ENCODE measurements at regions not wholly inside any gene's neighbourhood (a gene's known extent, or its start where the extent isn't known, plus 50 kb on each side); places are given as distances from the start of the nearest gene placed in this dataset.

DNA sequence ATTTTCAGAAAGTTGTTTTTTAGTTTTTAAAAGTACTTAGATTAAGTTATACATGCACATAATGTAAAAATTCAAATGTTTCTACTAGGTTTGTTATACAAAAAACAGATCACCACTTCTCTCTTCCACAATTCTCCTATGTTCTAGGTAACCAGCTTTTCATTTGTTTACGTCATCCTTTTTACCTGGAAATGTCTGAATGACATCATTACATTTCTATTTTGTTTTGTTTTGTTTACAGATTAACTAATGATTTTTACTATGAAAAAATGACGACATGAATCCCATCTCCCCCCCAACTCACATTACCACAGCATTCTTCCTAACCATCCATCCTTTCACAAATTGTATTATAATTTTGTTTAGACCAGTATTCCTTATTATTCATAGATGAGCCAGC is 1709.2 kb downstream of the EFNA5 start:
- Histone ChIP-seq H3K9ac (ENCODE audit: low read depth in 1 of 2, low read length in 2 of 2) (no peak overlapping the region), H3K9me3 (ENCODE audit: control insufficient read depth in 2 of 2, low read length in 2 of 2) (no peaks in the 10 kb centered on the region), H3K4me1 (ENCODE audit: control insufficient read depth in 2 of 2, insufficient read depth in 2 of 2, low read length in 2 of 2) (no peaks in the 10 kb centered on the region), H3K36me3 (ENCODE audit: control insufficient read depth in 2 of 2, insufficient read depth in 2 of 2, low read length in 2 of 2) (no peaks in the 10 kb centered on the region), H3K27me3 (ENCODE audit: control insufficient read depth in 2 of 2, insufficient read depth in 2 of 2, low read length in 2 of 2) (no peaks in the 10 kb centered on the region), H3K4me3 (ENCODE audit: low read length in 2 of 2) (no peak overlapping the region), H3K27ac (ENCODE audit: low read depth in 2 of 2, low read length in 2 of 2) (no peak overlapping the region)

GRCh38 chr5:105956456-105957196 is 1714.1 kb downstream of the EFNA5 start:
- Histone ChIP-seq H3K27ac (ENCODE audit: low read depth in 2 of 2, low read length in 2 of 2) (no peak overlapping the region), H3K4me1 (ENCODE audit: control insufficient read depth in 2 of 2, insufficient read depth in 2 of 2, low read length in 2 of 2) (no peaks in the 10 kb centered on the region), H3K4me3 (ENCODE audit: low read length in 2 of 2) (no peak overlapping the region), H3K36me3 (ENCODE audit: control insufficient read depth in 2 of 2, insufficient read depth in 2 of 2, low read length in 2 of 2) (no peaks in the 10 kb centered on the region), H3K9ac (ENCODE audit: low read depth in 1 of 2, low read length in 2 of 2) (no peak overlapping the region), H3K27me3 (ENCODE audit: control insufficient read depth in 2 of 2, insufficient read depth in 2 of 2, low read length in 2 of 2) (no peaks in the 10 kb centered on the region), H3K9me3 (ENCODE audit: control insufficient read depth in 2 of 2, low read length in 2 of 2) (no peaks in the 10 kb centered on the region)

- Histone ChIP-seq H3K36me3 (ENCODE audit: control insufficient read depth in 2 of 2, insufficient read depth in 2 of 2, low read length in 2 of 2) (no peaks in the 10 kb centered on the region), H3K27me3 (ENCODE audit: control insufficient read depth in 2 of 2, insufficient read depth in 2 of 2, low read length in 2 of 2) (no peaks in the 10 kb centered on the region), H3K9ac (ENCODE audit: low read depth in 1 of 2, low read length in 2 of 2) (no peak overlapping the region), H3K9me3 (ENCODE audit: control insufficient read depth in 2 of 2, low read length in 2 of 2) (no peaks in the 10 kb centered on the region), H3K27ac (ENCODE audit: low read depth in 2 of 2, low read length in 2 of 2) (no peak overlapping the region), H3K4me3 (ENCODE audit: low read length in 2 of 2) (no peak overlapping the region), H3K4me1 (ENCODE audit: control insufficient read depth in 2 of 2, insufficient read depth in 2 of 2, low read length in 2 of 2) (no peaks in the 10 kb centered on the region)
Measured at GRCh38 chr5:105954341-105954740, 1716.4 kb downstream of the EFNA5 start.

- H3K27me3 ChIP-seq (ENCODE audit: control insufficient read depth in 2 of 2, insufficient read depth in 2 of 2, low read length in 2 of 2), result no peaks in the 10 kb centered on the region
- no peak overlapping the region for H3K27ac ChIP-seq (ENCODE audit: low read depth in 2 of 2, low read length in 2 of 2)
- no peak overlapping the region for H3K4me3 ChIP-seq (ENCODE audit: low read length in 2 of 2)
- no peaks in the 10 kb centered on the region for H3K4me1 ChIP-seq (ENCODE audit: control insufficient read depth in 2 of 2, insufficient read depth in 2 of 2, low read length in 2 of 2)
- H3K9ac ChIP-seq (ENCODE audit: low read depth in 1 of 2, low read length in 2 of 2), result no peak overlapping the region
- H3K36me3 ChIP-seq (ENCODE audit: control insufficient read depth in 2 of 2, insufficient read depth in 2 of 2, low read length in 2 of 2), result no peaks in the 10 kb centered on the region
- no peaks in the 10 kb centered on the region for H3K9me3 ChIP-seq (ENCODE audit: control insufficient read depth in 2 of 2, low read length in 2 of 2)
Measured at GRCh38 chr5:105953616-105954015, 1717.1 kb downstream of the EFNA5 start.

DNA sequence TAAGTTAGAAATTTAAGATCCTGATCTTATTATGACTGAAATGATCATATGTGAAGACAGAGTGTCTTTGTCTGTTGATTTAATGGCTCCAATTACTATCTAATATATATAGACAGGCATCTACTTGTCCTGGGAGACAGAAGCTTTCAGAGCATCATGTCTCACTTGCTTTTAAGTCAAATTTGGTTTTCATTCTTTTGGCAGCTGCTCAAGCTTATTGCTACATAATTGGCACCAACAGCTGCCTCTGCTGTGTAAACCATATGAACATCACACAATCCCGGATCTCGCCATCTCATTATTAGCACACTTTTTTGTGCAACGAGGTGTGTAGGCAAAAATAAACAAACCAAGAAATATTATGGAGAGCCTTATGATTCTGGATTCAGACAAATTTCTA is 1717.9 kb downstream of the EFNA5 start:
- H3K27me3 ChIP-seq (ENCODE audit: control insufficient read depth in 2 of 2, insufficient read depth in 2 of 2, low read length in 2 of 2), result no peaks in the 10 kb centered on the region
- H3K27ac ChIP-seq (ENCODE audit: low read depth in 2 of 2, low read length in 2 of 2), result no peak overlapping the region
- H3K4me1 ChIP-seq (ENCODE audit: control insufficient read depth in 2 of 2, insufficient read depth in 2 of 2, low read length in 2 of 2), result no peaks in the 10 kb centered on the region
- no peak overlapping the region for H3K9ac ChIP-seq (ENCODE audit: low read depth in 1 of 2, low read length in 2 of 2)
- H3K36me3 ChIP-seq (ENCODE audit: control insufficient read depth in 2 of 2, insufficient read depth in 2 of 2, low read length in 2 of 2), result no peaks in the 10 kb centered on the region
- H3K4me3 ChIP-seq (ENCODE audit: low read length in 2 of 2), result no peak overlapping the region
- H3K9me3 ChIP-seq (ENCODE audit: control insufficient read depth in 2 of 2, low read length in 2 of 2), result no peaks in the 10 kb centered on the region

GRCh38 chr5:105947461-105947860 is 1723.3 kb downstream of the EFNA5 start:
- no peaks in the 10 kb centered on the region for H3K4me1 ChIP-seq (ENCODE audit: control insufficient read depth in 2 of 2, insufficient read depth in 2 of 2, low read length in 2 of 2)
- H3K36me3 ChIP-seq (ENCODE audit: control insufficient read depth in 2 of 2, insufficient read depth in 2 of 2, low read length in 2 of 2), result no peaks in the 10 kb centered on the region
- H3K9ac ChIP-seq (ENCODE audit: low read depth in 1 of 2, low read length in 2 of 2), result no peak overlapping the region
- H3K27me3 ChIP-seq (ENCODE audit: control insufficient read depth in 2 of 2, insufficient read depth in 2 of 2, low read length in 2 of 2), result no peaks in the 10 kb centered on the region
- H3K4me3 ChIP-seq (ENCODE audit: low read length in 2 of 2), result no peak overlapping the region
- no peak overlapping the region for H3K27ac ChIP-seq (ENCODE audit: low read depth in 2 of 2, low read length in 2 of 2)
- H3K9me3 ChIP-seq (ENCODE audit: control insufficient read depth in 2 of 2, low read length in 2 of 2), result no peaks in the 10 kb centered on the region

DNA sequence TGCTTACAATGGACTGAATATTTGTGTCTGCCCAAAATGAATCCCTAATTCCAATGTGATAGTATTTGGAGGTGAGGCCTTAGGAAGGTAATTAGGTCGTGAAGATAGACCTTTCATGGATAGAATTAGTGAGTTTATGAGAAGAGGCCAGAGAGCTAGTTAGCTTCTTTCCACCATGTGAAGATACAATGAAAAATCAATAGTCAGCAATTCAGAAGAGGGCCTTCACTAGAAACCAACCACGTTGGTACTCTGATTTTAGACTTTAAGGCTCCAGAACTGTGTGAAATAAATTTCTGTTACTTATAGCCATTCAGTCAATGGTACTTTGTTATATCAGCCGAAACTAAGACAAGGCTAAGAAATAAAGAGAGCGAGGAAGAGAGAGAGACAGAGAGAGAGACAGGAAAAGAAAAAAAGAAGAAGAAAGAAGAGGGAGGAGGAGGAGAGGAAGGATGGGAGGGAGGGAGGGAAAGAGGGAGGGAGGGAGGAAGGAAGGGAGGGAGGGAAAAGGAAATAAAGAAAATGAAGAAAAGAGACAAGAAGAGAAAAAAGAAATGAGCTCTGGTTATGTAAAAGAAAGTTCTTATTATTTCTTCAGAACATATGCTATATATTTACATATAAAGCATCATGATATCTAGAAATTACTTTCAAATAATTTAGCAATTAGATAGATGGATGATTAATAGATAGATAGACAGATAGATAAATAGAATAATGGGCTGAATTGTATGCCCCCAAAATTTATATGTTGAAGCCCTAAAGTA is 1725.3 kb downstream of the EFNA5 start:
- no peak overlapping the region for H3K4me3 ChIP-seq (ENCODE audit: low read length in 2 of 2)
- H3K4me1 ChIP-seq (ENCODE audit: control insufficient read depth in 2 of 2, insufficient read depth in 2 of 2, low read length in 2 of 2), result no peaks in the 10 kb centered on the region
- H3K9me3 ChIP-seq (ENCODE audit: control insufficient read depth in 2 of 2, low read length in 2 of 2), result no peaks in the 10 kb centered on the region
- no peak overlapping the region for H3K27ac ChIP-seq (ENCODE audit: low read depth in 2 of 2, low read length in 2 of 2)
- no peaks in the 10 kb centered on the region for H3K27me3 ChIP-seq (ENCODE audit: control insufficient read depth in 2 of 2, insufficient read depth in 2 of 2, low read length in 2 of 2)
- H3K9ac ChIP-seq (ENCODE audit: low read depth in 1 of 2, low read length in 2 of 2), result no peak overlapping the region
- H3K36me3 ChIP-seq (ENCODE audit: control insufficient read depth in 2 of 2, insufficient read depth in 2 of 2, low read length in 2 of 2), result no peaks in the 10 kb centered on the region

- Histone ChIP-seq H3K9ac (ENCODE audit: low read depth in 1 of 2, low read length in 2 of 2) (no peak overlapping the region), H3K27me3 (ENCODE audit: control insufficient read depth in 2 of 2, insufficient read depth in 2 of 2, low read length in 2 of 2) (no peaks in the 10 kb centered on the region), H3K9me3 (ENCODE audit: control insufficient read depth in 2 of 2, low read length in 2 of 2) (no peaks in the 10 kb centered on the region), H3K36me3 (ENCODE audit: control insufficient read depth in 2 of 2, insufficient read depth in 2 of 2, low read length in 2 of 2) (no peaks in the 10 kb centered on the region), H3K4me3 (ENCODE audit: low read length in 2 of 2) (no peak overlapping the region), H3K4me1 (ENCODE audit: control insufficient read depth in 2 of 2, insufficient read depth in 2 of 2, low read length in 2 of 2) (no peaks in the 10 kb centered on the region), H3K27ac (ENCODE audit: low read depth in 2 of 2, low read length in 2 of 2) (no peak overlapping the region)
Measured at GRCh38 chr5:105940181-105940580, 1730.6 kb downstream of the EFNA5 start.

DNA sequence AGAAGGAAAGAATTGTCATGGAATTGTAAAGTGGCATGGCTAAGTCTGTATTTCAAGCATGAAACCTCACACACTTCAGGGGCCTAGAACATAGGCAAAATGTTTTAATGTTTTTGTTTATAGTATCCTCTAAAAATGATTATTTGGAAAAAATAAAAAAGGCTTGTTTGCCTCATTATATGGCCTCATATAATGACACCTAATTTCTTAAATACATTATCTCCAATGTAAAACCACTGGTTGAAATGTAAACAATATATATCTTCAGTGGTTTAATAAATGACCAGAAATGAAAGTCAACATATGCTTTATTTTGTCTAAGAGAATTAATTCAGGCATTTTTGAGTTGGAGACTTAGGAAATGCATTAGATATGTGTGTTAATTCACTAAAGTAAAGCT is 1736.6 kb downstream of the EFNA5 start:
- Histone ChIP-seq H3K9me3 (ENCODE audit: control insufficient read depth in 2 of 2, low read length in 2 of 2) (no peaks in the 10 kb centered on the region), H3K9ac (ENCODE audit: low read depth in 1 of 2, low read length in 2 of 2) (no peak overlapping the region), H3K4me3 (ENCODE audit: low read length in 2 of 2) (no peak overlapping the region), H3K27me3 (ENCODE audit: control insufficient read depth in 2 of 2, insufficient read depth in 2 of 2, low read length in 2 of 2) (no peaks in the 10 kb centered on the region), H3K27ac (ENCODE audit: low read depth in 2 of 2, low read length in 2 of 2) (no peak overlapping the region), H3K36me3 (ENCODE audit: control insufficient read depth in 2 of 2, insufficient read depth in 2 of 2, low read length in 2 of 2) (no peaks in the 10 kb centered on the region), H3K4me1 (ENCODE audit: control insufficient read depth in 2 of 2, insufficient read depth in 2 of 2, low read length in 2 of 2) (no peaks in the 10 kb centered on the region)

GRCh38 chr5:105931881-105932421 is 1738.8 kb downstream of the EFNA5 start:
- H3K4me3 ChIP-seq (ENCODE audit: low read length in 2 of 2), result no peak overlapping the region
- H3K27me3 ChIP-seq (ENCODE audit: control insufficient read depth in 2 of 2, insufficient read depth in 2 of 2, low read length in 2 of 2), result no peaks in the 10 kb centered on the region
- H3K36me3 ChIP-seq (ENCODE audit: control insufficient read depth in 2 of 2, insufficient read depth in 2 of 2, low read length in 2 of 2), result no peaks in the 10 kb centered on the region
- no peaks in the 10 kb centered on the region for H3K4me1 ChIP-seq (ENCODE audit: control insufficient read depth in 2 of 2, insufficient read depth in 2 of 2, low read length in 2 of 2)
- H3K9ac ChIP-seq (ENCODE audit: low read depth in 1 of 2, low read length in 2 of 2), result no peak overlapping the region
- no peak overlapping the region for H3K27ac ChIP-seq (ENCODE audit: low read depth in 2 of 2, low read length in 2 of 2)
- no peaks in the 10 kb centered on the region for H3K9me3 ChIP-seq (ENCODE audit: control insufficient read depth in 2 of 2, low read length in 2 of 2)
